ENCODE measurements at regions not wholly inside any gene's neighbourhood (a gene's known extent, or its start where the extent isn't known, plus 50 kb on each side); places are given as distances from the start of the nearest gene placed in this dataset.
"Not testable (repeated sequence)": the region's sequence is repeated elsewhere in the genome, so short reads cannot be mapped to it uniquely, and the experiment has no call there.

- no peak for TF ChIP-seq CTCF (IDR thresholded peaks at IDR 0.05; ENCODE audit: insufficient read depth, low read depth, low read length, missing control alignments)
- DNase-seq (ENCODE audit: low read depth) = peak; percentile 34
- H3K4me3 ChIP-seq (ENCODE audit: low read length) = no peak overlapping the region
Measured at GRCh38 chr12:97639702-97640101, 177.1 kb downstream of the RMST start.

- no peak overlapping the region for H3K4me3 ChIP-seq (ENCODE audit: low read length)
- DNase-seq (ENCODE audit: low read depth) = no peak
- TF ChIP-seq CTCF (IDR thresholded peaks at IDR 0.05; ENCODE audit: insufficient read depth, low read depth, low read length, missing control alignments) = no peak
Measured at GRCh38 chr12:97640826-97641225, 178.2 kb downstream of the RMST start.

- TF ChIP-seq CTCF (IDR thresholded peaks at IDR 0.05; ENCODE audit: insufficient read depth, low read depth, low read length, missing control alignments) = no peak
- no peak for DNase-seq (ENCODE audit: low read depth)
Measured at GRCh38 chr12:97642911-97643310, 180.3 kb downstream of the RMST start.

GRCh38 chr12:97643924-97644323, 181.3 kb downstream of the RMST start:
- no peak for DNase-seq (ENCODE audit: low read depth)
- no peak overlapping the region for H3K4me3 ChIP-seq (ENCODE audit: low read length)
- no peak for TF ChIP-seq CTCF (IDR thresholded peaks at IDR 0.05; ENCODE audit: insufficient read depth, low read depth, low read length, missing control alignments)

More at GRCh38 chr12:97642911-97643310, 180.3 kb downstream of the RMST start:
- H3K4me3 ChIP-seq (ENCODE audit: low read length) = no peak overlapping the region

- DNase-seq (ENCODE audit: low read depth) = no peak
- no peak for TF ChIP-seq CTCF (IDR thresholded peaks at IDR 0.05; ENCODE audit: insufficient read depth, low read depth, low read length, missing control alignments)
- no peak overlapping the region for H3K4me3 ChIP-seq (ENCODE audit: low read length)
Measured at GRCh38 chr12:97645726-97646125, 183.1 kb downstream of the RMST start.

GRCh38 chr12:97647142-97647541, 184.5 kb downstream of the RMST start:
- TF ChIP-seq CTCF (IDR thresholded peaks at IDR 0.05; ENCODE audit: insufficient read depth, low read depth, low read length, missing control alignments) = no peak
- DNase-seq (ENCODE audit: low read depth) = no peak
- H3K4me3 ChIP-seq (ENCODE audit: low read length) = no peak overlapping the region

GRCh38 chr12:97650242-97650641, 187.6 kb downstream of the RMST start:
- TF ChIP-seq CTCF (IDR thresholded peaks at IDR 0.05; ENCODE audit: insufficient read depth, low read depth, low read length, missing control alignments) = no peak
- DNase-seq (ENCODE audit: low read depth) = peak; percentile 51
- no peak overlapping the region for H3K4me3 ChIP-seq (ENCODE audit: low read length)

GRCh38 chr12:97656548-97656947, 193.9 kb downstream of the RMST start:
- not testable (repeated sequence) for H3K4me3 ChIP-seq (ENCODE audit: low read length); DNase-seq (ENCODE audit: low read depth)
